DLD1 (cell line): ENCODE measurements at regions not wholly inside any gene's neighbourhood (a gene's known extent, or its start where the extent isn't known, plus 50 kb on each side); places are given as distances from the start of the nearest gene placed in this dataset.
"Not testable (repeated sequence)": the region's sequence is repeated elsewhere in the genome, so short reads cannot be mapped to it uniquely, and the experiment has no call there.

ENCODE experiments used
- in situ Hi-C: cut with HindIII; loops from 2 replicates; pipeline ENCODE4 v1.10.0; 2017; ENCODE audit warnings: low sequenced_read_pairs

GRCh38 chr14:48129472-48129871 is 454.1 kb upstream of the MDGA2 start:
- in situ Hi-C loops, result no loop called here

DNA sequence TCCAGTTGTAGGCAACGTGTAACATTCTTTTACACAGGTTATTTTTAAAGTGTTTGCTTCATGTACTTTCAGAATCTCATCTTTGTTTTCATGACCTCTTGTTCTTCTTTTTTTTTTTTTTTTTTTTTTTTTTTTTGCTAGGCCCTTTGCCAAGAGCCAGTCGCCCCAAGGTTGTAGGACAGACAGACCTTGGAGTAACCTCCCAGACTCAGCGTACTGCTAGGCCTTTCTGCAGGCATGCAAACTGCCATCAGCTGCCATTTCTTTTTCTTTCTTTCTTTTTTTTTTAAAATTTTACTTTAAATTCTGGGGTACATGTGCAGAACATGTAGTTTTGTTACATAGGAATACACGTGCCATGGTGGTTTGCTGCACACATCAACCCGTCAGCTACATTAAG is 452.3 kb upstream of the MDGA2 start:
- in situ Hi-C loops, result no loop called here

DNA sequence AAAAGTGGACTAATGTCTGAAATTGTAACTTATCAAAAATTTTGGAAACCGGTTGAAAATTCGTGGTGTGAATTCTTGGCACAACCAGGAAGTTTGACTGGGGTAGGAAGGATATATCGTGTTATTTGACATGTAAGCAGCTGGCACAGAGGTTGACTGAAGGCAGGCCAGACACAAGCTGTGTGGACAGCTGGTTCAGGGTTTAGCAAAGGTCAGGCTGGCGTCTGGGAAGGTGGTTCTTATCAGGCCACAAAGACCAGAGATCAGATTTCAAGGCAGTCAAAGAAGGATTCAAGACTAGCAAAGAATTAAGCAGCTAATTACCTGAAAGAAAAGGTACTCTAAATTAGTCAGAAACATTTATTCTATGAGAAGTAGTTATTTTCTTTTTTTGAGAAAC is 450.2 kb upstream of the MDGA2 start:
- in situ Hi-C loops, result no loop called here

DNA sequence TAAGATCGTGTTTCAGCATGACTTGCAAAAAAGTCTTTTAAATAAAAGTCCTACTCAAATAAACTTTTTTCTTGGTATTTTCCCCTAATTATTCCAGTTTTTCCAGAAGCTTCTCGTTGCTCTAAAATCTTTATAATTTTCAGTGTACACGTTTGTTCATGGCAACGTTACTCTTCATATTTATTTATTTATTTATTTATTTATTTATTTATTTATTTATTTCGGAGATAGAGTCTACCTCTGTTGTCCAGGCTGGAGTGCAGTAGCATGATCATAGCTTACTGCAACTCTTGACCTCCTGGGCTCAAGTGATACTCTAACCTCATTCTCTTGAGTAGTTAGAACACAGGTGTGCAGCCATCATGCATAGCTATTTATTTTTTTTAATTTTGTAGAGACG is 438.3 kb upstream of the MDGA2 start:
- in situ Hi-C loops, result no loop called here

DNA sequence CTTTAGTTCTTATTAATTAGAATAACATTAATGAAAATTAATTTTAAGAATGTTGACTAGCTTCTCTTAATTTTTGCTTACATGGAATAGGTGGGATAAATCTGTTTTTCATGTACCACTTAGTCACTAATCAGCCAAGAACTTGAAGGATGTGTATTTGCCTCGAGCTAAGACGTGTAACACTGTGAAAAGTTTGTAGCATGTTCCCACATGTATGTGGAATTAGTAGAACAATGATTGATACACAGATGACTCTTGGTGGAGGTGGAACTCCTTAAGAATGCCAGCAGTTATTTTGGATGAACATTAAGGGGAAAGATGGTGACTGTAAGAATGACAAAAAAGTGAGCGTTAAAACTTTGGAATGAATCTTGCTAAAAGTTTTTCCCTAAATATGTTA is 435.7 kb upstream of the MDGA2 start:
- in situ Hi-C loops, result no loop called here

- in situ Hi-C loops, result no loop called here
Measured at GRCh38 chr14:48107646-48108045, 432.2 kb upstream of the MDGA2 start.

DNA sequence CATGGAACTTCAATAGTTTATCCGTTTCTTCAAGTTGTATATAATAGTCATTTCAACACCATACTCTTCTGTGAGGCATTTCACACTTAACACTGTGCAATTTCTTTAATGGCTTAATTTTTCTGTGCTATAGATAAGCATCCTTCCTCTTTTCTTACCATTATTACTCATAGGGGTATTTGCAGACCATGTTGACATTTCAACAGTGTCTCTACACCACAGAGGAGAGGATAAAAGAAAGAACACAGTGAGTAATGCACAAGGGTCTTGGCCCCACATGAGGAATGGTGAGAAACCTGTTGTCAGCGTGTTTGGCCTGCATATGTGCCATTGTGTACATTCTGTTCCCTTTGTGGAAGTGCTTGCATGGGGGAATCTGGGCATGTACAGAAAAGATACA is 421.5 kb upstream of the MDGA2 start:
- in situ Hi-C loops, result no loop called here

DNA sequence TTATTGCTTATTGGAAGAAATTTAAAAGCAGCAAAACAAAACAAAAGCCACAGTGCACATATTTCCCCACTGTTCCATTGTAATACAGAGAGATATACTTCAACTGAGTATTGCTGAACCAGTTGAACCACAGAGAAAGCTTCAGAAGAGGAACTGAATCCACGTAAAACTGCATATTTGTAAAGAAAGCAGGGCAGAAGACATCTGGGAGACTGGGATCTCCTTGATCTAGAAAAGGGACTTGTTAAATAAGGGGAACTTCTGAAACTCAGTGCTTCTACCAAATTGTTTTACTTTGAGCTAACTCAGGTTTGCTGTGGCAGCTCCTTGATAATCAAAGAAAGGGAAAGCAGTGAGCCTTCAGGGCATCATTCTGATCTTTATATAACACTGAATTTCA is 411.1 kb upstream of the MDGA2 start:
- in situ Hi-C loops, result no loop called here

- in situ Hi-C loops, result no loop called here
Measured at GRCh38 chr14:48075487-48075886, 400.1 kb upstream of the MDGA2 start.

DNA sequence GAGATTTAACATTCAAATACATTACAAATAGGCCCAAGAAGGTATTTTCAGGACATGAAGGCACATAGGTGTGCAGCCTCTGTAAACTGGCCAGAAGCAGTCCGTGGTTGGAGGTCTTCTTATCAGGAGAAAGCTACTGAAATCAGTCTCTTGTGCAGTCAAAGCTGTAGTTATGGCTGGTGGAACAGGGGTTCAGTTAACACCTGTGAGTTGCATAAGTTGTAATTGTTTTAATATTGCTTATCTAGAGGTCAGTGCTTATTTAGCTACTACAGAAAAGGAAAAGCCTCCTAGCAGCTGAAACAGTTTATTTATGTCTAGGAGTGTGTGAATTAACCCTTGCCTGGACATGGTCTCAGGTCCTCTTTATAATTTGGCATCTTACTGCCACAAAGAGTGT is 377.6 kb upstream of the MDGA2 start:
- in situ Hi-C loops, result no loop called here

DNA sequence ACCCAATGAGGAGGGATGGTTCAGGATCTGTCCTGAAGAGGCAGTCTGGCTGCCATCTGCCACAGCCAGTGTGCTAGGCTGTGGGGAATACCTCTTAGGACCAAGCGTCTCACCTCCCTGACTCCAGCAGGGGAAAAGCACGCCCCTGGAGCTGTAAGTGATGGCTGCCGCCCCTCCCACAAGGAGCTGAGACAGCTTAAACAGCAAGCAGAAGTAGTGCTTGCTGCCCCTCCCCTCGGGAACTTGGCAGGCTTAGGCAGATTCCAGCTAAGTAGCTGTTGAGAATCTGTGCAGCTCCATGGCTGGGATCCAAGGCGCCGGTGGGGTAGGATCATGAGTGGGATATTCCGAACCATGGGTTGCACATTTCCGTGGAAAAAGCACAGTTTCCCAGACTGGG is 360.4 kb upstream of the MDGA2 start:
- in situ Hi-C loops, result no loop called here

DNA sequence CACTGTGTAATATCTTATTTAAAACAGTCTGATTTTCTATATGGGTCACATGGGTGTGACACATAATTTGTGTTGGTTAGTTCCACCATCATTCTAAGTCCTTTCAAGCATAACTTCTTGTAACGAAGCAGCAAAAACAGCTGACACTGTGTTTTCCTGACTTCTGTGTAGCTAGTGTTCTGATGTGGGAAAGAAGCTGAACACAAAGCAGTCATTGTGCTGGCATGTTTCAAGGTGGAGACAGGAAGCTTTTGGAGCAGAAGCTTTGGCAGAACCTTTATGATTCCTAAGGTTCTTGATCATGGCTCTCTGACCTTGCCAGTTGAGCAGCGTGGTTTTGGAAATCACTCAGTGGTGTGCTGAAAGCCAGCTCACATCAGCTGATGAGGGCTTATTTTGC is 351.7 kb upstream of the MDGA2 start:
- in situ Hi-C loops, result no loop called here

DNA sequence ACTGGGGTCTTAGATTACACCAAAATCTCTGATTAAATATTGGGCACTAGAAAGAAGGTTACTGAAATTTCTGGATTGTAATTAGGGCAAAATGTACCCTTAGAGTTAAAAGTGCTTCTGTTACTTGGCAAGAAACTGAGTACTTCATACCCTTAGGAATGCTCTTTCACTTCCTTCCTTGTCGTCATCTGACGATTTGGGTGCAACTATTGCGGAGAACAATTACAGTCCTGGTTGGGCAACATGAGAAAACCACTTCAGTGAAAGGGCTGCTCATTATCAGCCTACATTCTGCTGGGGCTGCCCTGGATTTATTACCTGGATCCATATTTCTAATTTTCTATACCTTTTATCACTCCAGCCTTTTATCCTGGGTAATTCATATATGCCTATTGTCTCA is 348.5 kb upstream of the MDGA2 start:
- in situ Hi-C loops, result no loop called here

- in situ Hi-C loops, result not testable (repeated sequence)
Measured at GRCh38 chr14:48011484-48011883, 336.1 kb upstream of the MDGA2 start.

GRCh38 chr14:48008646-48009045 is 333.2 kb upstream of the MDGA2 start:
- in situ Hi-C loops, result no loop called here

DNA sequence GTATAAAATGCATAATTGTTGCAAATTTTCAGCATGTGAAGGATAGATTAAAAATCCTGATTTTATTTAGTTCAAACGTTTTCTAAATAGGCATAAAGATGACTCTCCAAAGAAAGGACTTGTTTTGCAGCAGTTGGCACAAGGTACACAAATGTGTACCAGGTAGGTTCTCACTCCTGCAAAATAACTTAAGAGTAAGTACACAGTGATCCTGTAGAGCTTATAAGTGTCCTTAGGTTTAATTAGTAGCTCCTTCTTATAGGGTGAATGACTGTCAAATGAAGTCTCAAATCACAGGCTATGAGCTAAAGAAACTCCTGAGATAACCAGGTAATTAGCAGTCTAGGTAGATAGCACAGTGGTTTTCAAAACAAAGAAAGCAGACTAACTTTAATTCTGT is 330.6 kb upstream of the MDGA2 start:
- in situ Hi-C loops, result no loop called here

DNA sequence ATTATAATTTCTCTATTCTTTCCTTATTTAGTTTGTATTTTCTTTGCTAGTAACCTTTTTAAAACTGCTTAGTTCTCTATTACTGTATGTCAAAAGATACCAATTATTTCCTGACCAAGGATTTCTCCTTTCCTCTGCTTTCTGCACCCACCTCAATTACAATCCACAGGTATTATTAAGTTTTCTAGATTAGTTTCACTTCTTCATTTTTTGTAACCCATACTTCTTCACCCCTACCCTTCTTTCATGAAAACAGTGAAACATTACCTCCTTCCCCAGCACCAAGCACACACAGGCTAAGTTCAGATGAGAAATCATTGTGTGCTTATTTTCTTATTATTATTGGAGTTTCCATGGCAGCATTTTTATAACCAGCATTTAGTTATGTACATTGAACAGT is 318.5 kb upstream of the MDGA2 start:
- in situ Hi-C loops, result no loop called here

DNA sequence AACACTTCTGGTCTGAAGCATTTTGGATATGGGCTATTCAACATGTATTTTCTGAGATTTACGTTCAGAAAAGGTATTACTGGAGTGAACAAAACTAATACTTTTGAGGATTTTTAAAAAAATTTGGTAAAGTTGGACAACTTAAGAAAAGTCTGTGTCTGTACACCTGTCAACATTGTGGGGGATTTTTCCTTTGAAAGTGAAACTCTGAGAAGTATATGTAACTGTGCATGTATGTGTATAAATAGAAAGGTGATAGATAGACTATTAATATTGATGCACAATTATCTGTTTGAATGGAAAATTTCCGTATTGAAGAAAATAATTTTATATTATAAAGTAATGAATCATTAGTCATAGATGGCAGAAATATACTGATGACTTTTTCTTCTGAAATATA is 312.8 kb upstream of the MDGA2 start:
- in situ Hi-C loops, result no loop called here

- in situ Hi-C loops, result no loop called here
Measured at GRCh38 chr14:47978871-47979270, 303.5 kb upstream of the MDGA2 start.

DNA sequence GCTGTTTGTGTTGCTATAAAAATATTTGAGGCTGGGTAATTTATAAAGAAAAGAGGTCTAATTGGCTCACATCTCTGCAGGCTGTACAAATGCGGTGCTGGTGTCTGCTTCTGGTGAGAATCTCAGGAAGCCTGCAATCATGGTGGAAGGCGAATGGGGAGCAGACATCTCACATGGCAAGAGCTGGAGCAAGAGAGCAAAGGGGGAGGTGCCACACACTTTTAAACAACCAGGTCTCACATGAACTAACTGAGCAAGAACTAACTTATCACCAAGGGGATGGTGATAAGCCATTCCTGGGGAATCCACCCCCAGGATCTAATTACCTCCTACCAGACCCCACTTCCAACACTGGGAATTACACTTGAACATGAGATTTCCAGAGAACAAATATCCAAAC is 300.7 kb upstream of the MDGA2 start:
- in situ Hi-C loops, result no loop called here

DNA sequence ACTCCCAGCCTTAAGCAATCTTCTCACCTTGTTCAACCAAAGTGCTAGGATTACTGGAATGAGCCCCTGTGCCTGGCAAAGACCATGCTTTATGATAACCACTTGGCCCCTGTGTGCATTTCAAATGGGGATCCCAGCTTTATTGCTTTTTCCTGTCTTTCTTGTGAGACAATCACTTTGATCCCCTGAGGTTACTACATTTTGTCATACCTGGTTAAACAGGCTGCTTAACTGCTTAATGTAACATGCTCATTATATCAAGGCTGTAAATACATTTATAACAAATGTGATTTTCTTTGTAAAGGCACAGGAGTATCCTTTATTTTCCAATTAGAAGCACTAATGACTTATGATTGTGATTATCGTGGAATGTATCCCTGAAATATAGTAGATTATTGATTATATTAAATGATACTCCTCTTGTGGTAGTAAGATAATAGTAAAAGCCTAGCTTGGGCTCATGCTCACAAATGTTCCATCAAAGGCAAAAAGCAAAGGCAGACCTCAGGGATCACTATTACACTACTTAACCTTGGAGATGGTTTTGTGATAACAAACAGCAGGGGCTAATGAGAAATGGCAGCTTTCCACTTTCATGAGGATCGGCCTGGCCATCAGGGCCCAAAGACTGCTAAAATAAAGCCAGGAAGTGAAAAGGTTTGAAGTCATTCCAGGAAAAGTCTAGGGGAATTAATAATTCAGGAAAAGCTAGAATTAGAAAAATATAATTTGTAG is 290.8 kb upstream of the MDGA2 start:
- in situ Hi-C loops, result no loop called here

DNA sequence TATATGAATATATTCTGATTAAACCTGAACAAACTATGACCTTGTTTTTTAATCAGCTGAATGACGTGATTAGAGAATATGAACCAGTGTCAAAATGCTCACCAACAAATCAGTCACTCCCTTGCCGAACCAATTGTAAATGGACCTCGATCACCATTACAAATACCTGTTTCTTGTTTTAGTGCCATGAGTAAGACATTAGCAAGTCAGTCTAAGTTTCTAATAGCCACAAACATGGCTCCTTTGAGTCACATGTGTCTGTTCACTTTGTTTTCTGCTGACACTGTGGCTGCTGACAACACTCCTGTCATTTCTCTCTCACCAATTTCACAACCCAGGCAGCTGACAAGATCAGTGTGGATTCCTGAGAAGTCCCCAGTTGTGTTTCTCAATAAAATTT is 286.2 kb upstream of the MDGA2 start:
- in situ Hi-C loops, result no loop called here

GRCh38 chr14:47959740-47960139 is 284.3 kb upstream of the MDGA2 start:
- in situ Hi-C loops, result no loop called here
